PC-3 (cell line): ENCODE measurements at regions not wholly inside any gene's neighbourhood (a gene's known extent, or its start where the extent isn't known, plus 50 kb on each side); places are given as distances from the start of the nearest gene placed in this dataset.

Experiments used
- ATAC-seq: fragments of 200-7000 bp; cut with Tn5 transposase; 2 replicates; pipeline ENCODE4 v1.9.1; 2020; ENCODE audit warnings: mild to moderate bottlenecking, moderate library complexity
- BruUV-seq: library from RNA; stranded (reverse); fragments of 400-500 nt; replicated peaks from 2 replicates; lab custom pipeline; 2021; lab: Mats Ljungman, UMichigan
- CTCF ChIA-PET: fragments of 300-600 bp; sonication (Branson Sonifier 250); formaldehyde crosslinking; loops from one replicate; lab custom pipeline; 2022; ENCODE audit warnings: antibody characterized with exemption; lab: Charles Lee
- POLR2A ChIA-PET: fragments of 300-600 bp; sonication (Branson Sonifier 250); formaldehyde crosslinking; loops from one replicate; lab custom pipeline; 2022; ENCODE audit warnings: antibody characterized with exemption; ENCODE audit not compliant: unreplicated experiment; lab: Charles Lee
- DNase-seq: peaks from one replicate; pipeline ENCODE4 v3.0.0-alpha.2; 2015
- H2AFZ ChIP-seq: fragments of 300-600 bp; sonication (generic); 2 replicates; pipeline ENCODE4 v1.6.0; 2016; ENCODE audit warnings: antibody characterized with exemption, low read length
- H3F3A ChIP-seq: fragments of 300-600 bp; sonication (generic); one replicate; pipeline ENCODE4 v1.6.0; 2017; ENCODE audit warnings: antibody characterized with exemption, low read length, control low read depth, mild to moderate bottlenecking; ENCODE audit not compliant: unreplicated experiment
- H3K27ac ChIP-seq: fragments of 300-600 bp; sonication (generic); 2 replicates; pipeline ENCODE4 v1.5.1; 2016; ENCODE audit warnings: mild to moderate bottlenecking, low read length
- H3K27me3 ChIP-seq: fragments of 300-600 bp; sonication (generic); 2 replicates; pipeline ENCODE4 v1.6.1; 2016; ENCODE audit warnings: low read length, mixed read lengths
- H3K36me3 ChIP-seq: fragments of 300-600 bp; sonication (generic); 2 replicates; pipeline ENCODE4 v1.6.1; 2016; ENCODE audit warnings: low read depth, mixed run types, low read length, mixed read lengths
- H3K4me1 ChIP-seq: fragments of 300-600 bp; sonication (generic); 2 replicates; pipeline ENCODE4 v1.5.1; 2016; ENCODE audit warnings: low read length; ENCODE audit not compliant: insufficient read depth
- H3K4me2 ChIP-seq: fragments of 300-600 bp; sonication (generic); 2 replicates; pipeline ENCODE4 v1.6.0; 2016; ENCODE audit warnings: low read length
- H3K4me3 ChIP-seq: fragments of 300-600 bp; sonication (generic); 2 replicates; pipeline ENCODE4 v1.5.1; 2016; ENCODE audit warnings: mild to moderate bottlenecking, low read length, mixed read lengths
- H3K79me2 ChIP-seq: fragments of 300-600 bp; sonication (generic); 2 replicates; pipeline ENCODE4 v1.6.1; 2017; ENCODE audit warnings: low read length, mixed read lengths
- H3K9ac ChIP-seq: fragments of 300-600 bp; sonication (generic); 2 replicates; pipeline ENCODE4 v1.6.0; 2016; ENCODE audit warnings: mild to moderate bottlenecking, low read length
- H3K9me2 ChIP-seq: fragments of 300-600 bp; sonication (generic); replicated peaks from 2 replicates; pipeline ENCODE4 v1.6.1; 2016; ENCODE audit warnings: mixed run types, low read length, mixed read lengths
- H3K9me3 ChIP-seq: fragments of 300-600 bp; sonication (generic); 2 replicates; pipeline ENCODE4 v1.6.1; 2016; ENCODE audit warnings: low read length, mixed read lengths
- H4K20me1 ChIP-seq: fragments of 300-600 bp; sonication (generic); 2 replicates; pipeline ENCODE4 v1.6.1; 2016; ENCODE audit warnings: low read length, mixed read lengths
- EZH2 ChIP-seq: fragments of 300-600 bp; sonication (generic); IDR thresholded peaks from one replicate; pipeline ENCODE4 v1.6.1; 2017; ENCODE audit warnings: antibody characterized with exemption, mild to moderate bottlenecking, low read length; ENCODE audit not compliant: unreplicated experiment
- EZH2phosphoT487 ChIP-seq: fragments of 300-600 bp; sonication (generic); IDR thresholded peaks from 2 replicates; pipeline ENCODE4 v1.6.1; 2018; ENCODE audit warnings: mild to moderate bottlenecking, antibody characterized with exemption, low read length, borderline replicate concordance
- intact Hi-C: fragments of 100-400 bp; cut with micrococcal nuclease; formaldehyde crosslinking; loops from 2 replicates; pipeline ENCODE4 v1.9.0; 2023
- TF ChIP-seq, protein P1 (sequence below): fragments of 300-600 bp; sonication (generic); conservative IDR thresholded peaks from 2 replicates; pipeline ENCODE4 v1.5.1; 2017; ENCODE audit warnings: antibody characterized with exemption, low read depth, mild to moderate bottlenecking, low read length

DNA sequence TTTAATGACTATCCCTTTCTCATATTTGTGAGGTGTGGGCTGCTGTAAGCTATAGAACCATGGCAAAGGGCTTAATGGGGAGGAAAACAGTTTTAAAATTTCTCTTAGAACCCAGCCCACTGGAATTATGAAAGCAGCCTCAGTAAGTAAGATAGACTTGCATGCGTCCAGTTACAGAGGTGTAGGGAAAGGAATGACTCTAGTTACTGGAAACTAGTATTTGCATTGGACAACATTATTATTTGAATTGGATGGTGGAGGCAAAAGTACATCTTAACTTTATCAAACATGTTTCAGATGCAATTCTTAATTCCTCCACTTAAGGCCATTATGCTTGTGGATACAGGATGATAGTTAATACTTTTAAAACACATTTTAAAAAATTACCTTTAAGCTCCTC lies 292.9 kb downstream of the SPRY2 start:
- H3K27ac ChIP-seq = peak overlapping the region; percentile 64; the same call in 1 of the 2 replicates
- intact Hi-C loops = loop anchor here (2.0 kb wide), 1 partner anchor 37 kb away; no protein-coding TSS in a partner anchor
- no TSS peak for BruUV-seq
- ATAC-seq = no peak
- H3K36me3 ChIP-seq = no peaks in the 10 kb centered on the region
- H3F3A ChIP-seq = no peaks in the 10 kb centered on the region
- no peaks in the 10 kb centered on the region for H4K20me1 ChIP-seq
- DNase-seq = no peak
- H3K9ac ChIP-seq = no peak overlapping the region
- TF ChIP-seq, protein P1, sequence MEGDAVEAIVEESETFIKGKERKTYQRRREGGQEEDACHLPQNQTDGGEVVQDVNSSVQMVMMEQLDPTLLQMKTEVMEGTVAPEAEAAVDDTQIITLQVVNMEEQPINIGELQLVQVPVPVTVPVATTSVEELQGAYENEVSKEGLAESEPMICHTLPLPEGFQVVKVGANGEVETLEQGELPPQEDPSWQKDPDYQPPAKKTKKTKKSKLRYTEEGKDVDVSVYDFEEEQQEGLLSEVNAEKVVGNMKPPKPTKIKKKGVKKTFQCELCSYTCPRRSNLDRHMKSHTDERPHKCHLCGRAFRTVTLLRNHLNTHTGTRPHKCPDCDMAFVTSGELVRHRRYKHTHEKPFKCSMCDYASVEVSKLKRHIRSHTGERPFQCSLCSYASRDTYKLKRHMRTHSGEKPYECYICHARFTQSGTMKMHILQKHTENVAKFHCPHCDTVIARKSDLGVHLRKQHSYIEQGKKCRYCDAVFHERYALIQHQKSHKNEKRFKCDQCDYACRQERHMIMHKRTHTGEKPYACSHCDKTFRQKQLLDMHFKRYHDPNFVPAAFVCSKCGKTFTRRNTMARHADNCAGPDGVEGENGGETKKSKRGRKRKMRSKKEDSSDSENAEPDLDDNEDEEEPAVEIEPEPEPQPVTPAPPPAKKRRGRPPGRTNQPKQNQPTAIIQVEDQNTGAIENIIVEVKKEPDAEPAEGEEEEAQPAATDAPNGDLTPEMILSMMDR = no peak
- no peak for TF ChIP-seq EZH2phosphoT487
- H3K9me2 ChIP-seq = no peaks in the 10 kb centered on the region
- peaks cover 32% of the 10 kb centered on the region for H3K4me1 ChIP-seq
- ChIA-PET CTCF (no interaction called here), POLR2A (interaction anchor here (0.5 to 0.8 kb wide), 5 partner anchors 174 to 487 kb away, joined by 3 to 11 read pairs (median 4); partner anchors contain the start of gene SPRY2)
- H3K4me2 ChIP-seq = no peak overlapping the region
- H3K79me2 ChIP-seq = no peaks in the 10 kb centered on the region
- H3K27me3 ChIP-seq = no peaks in the 10 kb centered on the region
- H3K4me3 ChIP-seq = no peak overlapping the region
- no peaks in the 10 kb centered on the region for H3K9me3 ChIP-seq
- H2AFZ ChIP-seq = no peak overlapping the region; the same call in 1 of the 2 replicates

DNA sequence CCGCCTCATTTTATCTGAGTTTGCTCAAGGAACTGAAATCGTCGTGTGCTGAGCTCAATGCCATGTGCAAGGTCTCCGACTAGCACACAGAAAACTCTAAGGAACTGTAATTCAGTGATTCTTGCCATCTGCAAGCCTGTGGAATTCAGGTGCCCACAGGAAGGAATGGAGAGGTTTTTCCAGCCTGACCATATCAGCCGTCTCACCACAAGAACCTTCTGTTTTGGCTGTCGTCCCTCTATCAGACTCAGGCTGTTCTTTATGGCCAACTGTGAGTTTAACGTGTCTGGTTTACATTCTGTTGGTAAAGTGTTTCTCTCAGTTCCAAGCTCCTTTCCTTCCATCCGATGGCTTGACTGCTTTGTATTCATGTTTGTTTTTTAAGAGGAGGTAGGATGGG lies 293.5 kb downstream of the SPRY2 start:
- H3K27me3 ChIP-seq = no peaks in the 10 kb centered on the region
- H3F3A ChIP-seq = no peaks in the 10 kb centered on the region
- no peaks in the 10 kb centered on the region for H3K9me3 ChIP-seq
- H2AFZ ChIP-seq = peak overlapping the region; percentile 43
- no peaks in the 10 kb centered on the region for H3K9me2 ChIP-seq
- H3K79me2 ChIP-seq = no peaks in the 10 kb centered on the region
- peak; percentile 45 for DNase-seq
- intact Hi-C loops = no loop called here
- POLR2A ChIA-PET = interaction anchor here (0.6 kb wide), 1 partner anchor 487 kb away, joined by 3 read pairs; no protein-coding TSS in a partner anchor
- no peak for TF ChIP-seq EZH2
- H4K20me1 ChIP-seq = no peaks in the 10 kb centered on the region
- BruUV-seq = no TSS peak
- no peak overlapping the region for H3K9ac ChIP-seq
- no peaks in the 10 kb centered on the region for H3K36me3 ChIP-seq
- no peak overlapping the region for H3K4me3 ChIP-seq
- CTCF ChIA-PET = no interaction called here
- H3K4me2 ChIP-seq = peak overlapping the region; percentile 27; the same call in 1 of the 2 replicates
- 0 out of 2 replicates have a peak, but pooled peaks have one; percentile 19 for ATAC-seq
- H3K27ac ChIP-seq = no peak overlapping the region
- peaks cover 32% of the 10 kb centered on the region for H3K4me1 ChIP-seq

DNA sequence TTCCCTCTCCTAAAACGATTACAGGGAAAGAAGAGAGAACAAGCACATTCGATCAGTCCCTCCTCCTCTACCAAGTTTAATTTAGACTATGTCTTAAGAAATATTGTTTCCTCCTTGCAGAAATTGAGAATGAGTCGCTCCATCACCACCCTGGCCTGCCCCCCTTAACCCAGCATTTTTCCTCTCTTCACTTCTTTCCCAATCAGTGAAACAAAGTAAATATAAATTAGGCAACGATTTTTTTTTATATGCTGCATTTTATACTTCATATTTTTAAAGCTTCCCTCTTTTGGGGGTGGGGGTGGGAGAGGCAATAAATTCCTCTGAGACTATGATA lies 300.0 kb downstream of the SPRY2 start:
- DNase-seq (no peak), ATAC-seq (no peak)
- Histone ChIP-seq H3K27ac (peak overlapping the region; percentile 91), H3K9me3 (no peaks in the 10 kb centered on the region), H3K79me2 (no peaks in the 10 kb centered on the region), H4K20me1 (no peaks in the 10 kb centered on the region), H3K9ac (peak overlapping the region; percentile 57), H2AFZ (no peak overlapping the region), H3K36me3 (no peaks in the 10 kb centered on the region), H3F3A (no peaks in the 10 kb centered on the region), H3K4me2 (peak overlapping the region; percentile 58), H3K9me2 (no peaks in the 10 kb centered on the region), H3K4me3 (0 out of 2 replicates have a peak overlapping the region, but pooled peaks have one; percentile 12), H3K27me3 (no peaks in the 10 kb centered on the region), H3K4me1 (peaks cover 50% of the 10 kb centered on the region)
- intact Hi-C loops = loop anchor here (1.0 to 2.0 kb wide), 6 partner anchors 46 to 410 kb away; partner anchors contain the start of gene SPRY2
- TF ChIP-seq, protein P1 = no peak
- no peak for TF ChIP-seq EZH2phosphoT487
- no peak for TF ChIP-seq EZH2
- BruUV-seq = TSS peak; percentile 83
- POLR2A ChIA-PET = no interaction called here
- CTCF ChIA-PET = interaction anchor here (0.6 kb wide), 2 partner anchors 230 to 362 kb away, joined by 5 to 9 read pairs; no protein-coding TSS in a partner anchor
